Stimulated activated CD8-positive, alpha-beta memory T cell treated with anti-CD3 and anti-CD28 coated beads, Interleukin-12 subunit alpha, Interleukin-12 subunit beta, amount 100 ng/mL, for 24 hours (primary cell): ENCODE measurements at regions not wholly inside any gene's neighbourhood (a gene's known extent, or its start where the extent isn't known, plus 50 kb on each side); places are given as distances from the start of the nearest gene placed in this dataset.
"Not testable (repeated sequence)": the region's sequence is repeated elsewhere in the genome, so short reads cannot be mapped to it uniquely, and the experiment has no call there.

Experiments used
- DNase-seq: peaks from one replicate; pipeline ENCODE4 v3.0.0-alpha.2; 2020; ENCODE audit errors: extremely low read depth

DNA sequence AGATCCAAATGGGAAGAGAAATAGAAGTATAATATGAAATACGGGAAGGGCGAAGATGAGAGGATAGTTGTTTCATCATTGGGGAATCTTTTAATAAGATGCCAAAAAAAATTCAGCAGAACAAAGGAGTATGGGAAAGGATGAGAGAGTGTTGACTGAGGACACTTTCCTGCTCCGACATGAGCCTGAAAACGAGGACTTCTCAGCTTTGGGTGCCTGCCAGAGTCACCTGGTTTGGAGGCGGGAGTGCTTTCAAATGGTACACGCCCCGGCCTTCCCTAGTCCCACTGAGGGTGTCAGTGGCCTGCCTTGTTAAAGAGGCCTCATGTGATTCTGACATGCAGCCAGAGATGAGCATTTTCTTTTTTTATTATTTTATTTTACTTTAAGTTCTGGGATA is 250.9 kb downstream of the ANKRD60 start:
- DNase-seq = no peak

DNA sequence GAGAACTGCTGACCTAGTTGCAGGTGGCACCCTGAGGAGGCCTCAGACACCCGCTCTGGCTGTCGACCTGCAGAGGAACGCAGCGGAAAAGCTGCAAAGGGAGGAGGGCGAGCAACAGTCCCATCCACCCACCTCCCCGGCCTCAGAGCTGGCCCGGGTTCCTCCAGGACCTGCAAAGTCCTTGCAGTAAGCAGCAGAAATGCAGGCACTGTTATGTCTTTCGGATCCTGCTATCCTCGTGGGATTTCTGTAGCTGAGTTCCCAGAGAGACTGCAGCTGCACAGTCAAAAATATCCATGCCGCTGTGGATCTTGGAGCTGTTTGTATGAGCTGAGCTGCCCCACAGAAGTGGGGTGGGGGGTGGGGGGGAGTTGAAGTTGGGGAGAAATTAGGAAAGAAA is 251.3 kb downstream of the ANKRD60 start:
- no peak for DNase-seq

DNA sequence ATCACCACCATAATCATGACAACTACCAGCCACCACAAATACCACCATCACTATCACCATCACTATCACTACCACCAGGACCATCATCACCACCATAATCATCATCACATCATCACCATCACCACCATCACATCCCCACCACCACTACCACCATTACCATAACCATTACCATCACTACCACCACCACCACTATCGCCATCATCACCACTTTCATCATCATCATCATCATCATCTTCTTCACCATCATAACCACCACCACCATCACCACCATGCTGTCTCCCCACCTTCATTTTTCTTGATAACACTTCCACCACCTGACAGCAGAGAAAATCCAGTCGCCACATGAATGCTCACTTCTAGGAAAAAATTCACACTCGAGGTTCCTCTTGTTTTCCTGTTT is 253.6 kb downstream of the ANKRD60 start:
- no peak for DNase-seq

DNA sequence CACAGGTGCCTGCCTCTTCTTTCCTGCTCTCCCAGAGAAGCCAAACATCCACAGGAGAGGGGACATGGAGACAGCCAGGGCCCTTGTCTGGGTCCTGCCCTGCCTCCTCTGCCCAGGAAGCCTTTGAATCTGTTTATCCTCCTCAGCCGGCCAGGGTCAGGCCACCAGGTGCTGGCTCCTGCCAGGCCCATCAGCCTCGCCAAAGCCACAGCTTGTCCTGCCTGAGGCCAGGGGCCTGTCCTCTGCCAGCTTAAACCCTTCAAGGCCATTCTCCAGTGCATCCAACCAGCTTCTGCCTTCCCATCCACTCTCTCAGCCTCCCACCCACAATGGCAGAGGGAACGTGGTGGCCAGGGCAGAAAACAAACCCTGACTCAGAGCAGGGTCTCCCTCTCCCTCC is 254.6 kb downstream of the ANKRD60 start:
- no peak for DNase-seq

DNA sequence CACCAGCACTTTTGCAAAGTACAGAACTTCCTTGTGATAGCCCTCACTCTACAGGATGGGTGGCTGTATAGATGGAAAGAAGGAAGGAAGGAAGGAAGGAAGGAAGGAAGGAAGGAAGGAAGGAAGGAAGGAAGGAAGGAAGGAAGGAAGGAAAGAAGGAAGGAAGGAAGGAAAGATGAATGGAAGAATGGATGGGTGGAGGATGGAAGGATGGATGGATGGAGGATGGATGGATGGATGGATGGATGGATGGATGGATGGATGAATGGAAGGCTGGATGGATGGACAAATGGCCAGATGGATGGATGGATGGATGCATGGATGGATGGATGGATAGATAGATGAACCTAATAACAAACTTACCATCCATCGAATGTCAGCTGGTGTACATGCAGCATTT is 256.9 kb downstream of the ANKRD60 start:
- not testable (repeated sequence) for DNase-seq

DNA sequence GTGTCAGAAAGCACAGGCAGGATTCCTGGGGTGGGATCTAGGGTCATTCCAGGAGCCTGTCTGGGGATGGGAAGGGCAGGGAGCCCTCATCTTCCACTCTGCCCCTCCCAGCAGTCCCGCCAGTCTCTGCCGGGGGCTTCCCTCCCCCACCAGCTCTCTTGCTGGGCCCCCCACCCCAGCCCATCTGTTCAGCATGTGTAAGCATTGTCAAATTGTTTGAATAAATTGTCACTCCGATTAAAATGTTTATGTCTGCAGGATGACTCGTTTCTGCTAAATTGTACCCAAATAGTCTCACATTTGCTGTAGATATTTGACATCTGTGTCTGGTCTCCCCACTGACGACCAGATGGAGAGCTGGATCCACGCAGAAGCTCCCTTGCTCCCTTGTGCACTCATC is 257.6 kb downstream of the ANKRD60 start:
- no peak for DNase-seq

DNA sequence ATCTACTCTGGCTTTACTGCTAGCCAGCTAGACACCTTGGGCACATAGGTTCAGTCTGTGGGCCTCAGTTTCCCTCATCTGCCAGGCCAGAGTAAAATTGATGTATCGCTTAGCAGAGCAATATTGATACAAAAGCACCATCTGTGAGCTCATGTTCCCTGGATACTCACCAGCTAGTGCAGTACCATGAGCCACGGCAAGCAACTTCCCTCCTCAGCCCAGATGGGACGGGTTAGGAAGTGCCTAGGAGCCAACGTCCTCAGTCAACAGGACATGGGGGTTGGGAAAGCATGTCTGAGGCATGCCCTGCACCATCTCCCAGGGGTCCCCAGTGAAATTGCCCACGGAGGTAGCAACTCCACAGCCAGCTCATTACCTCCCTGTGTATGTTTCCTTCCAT is 258.3 kb downstream of the ANKRD60 start:
- no peak for DNase-seq

DNA sequence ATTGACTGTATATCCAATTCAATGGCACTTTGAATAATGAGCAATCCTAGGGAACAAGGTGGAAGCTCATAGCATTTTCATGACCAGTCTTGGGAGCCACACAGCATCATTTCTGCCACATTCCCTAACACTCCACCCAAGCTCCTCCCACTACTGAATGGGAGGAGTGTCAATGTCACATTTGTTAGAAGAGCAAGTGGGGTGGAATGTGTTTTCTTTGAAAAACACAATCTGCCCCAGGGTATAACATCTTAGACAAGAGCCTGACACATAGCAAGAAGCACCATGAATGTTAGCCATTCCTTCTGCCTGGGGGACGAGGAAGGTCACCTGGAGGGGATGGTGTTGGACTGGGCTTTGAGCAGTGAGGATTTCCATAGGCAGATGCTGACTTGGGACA is 258.3 kb upstream of the PMEPA1 start:
- DNase-seq = no peak

DNA sequence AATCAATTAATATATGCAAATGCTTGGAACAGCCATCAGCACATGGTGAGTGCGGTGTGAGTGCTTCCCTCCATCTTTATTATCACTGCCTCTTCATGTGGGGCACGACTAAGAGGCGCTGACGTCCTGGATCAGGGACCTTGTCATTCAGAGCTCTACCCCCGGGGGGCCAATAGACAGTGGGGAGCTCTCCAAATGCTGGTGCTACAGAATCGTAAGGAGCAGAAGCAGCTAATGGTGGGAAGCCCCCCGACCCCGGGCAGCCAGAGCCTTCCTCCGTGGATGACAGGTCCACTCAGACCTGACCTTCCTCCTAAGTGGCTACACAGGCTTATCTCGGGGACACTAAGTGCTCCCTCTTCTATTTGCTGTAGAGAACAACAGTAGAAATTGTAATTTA is 257.5 kb upstream of the PMEPA1 start:
- no peak for DNase-seq

DNA sequence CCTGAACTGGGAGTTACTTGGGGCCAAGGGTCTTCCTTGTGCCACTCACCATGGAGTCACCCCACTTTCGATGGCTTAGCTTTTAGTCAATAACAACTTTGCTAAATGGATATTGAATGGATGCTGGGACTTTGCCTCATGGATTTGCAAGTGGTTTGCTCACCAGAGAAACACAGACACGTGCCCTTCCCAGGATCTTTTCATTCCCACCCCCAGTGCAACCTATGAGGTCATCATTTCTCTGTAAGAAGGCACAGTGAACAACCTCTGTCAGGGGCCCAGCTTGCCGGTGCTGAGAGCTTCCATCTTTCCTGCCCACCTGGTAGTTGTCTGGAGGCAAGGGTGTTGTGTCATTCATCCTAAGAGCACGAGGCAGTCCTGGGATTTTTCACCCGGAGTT is 256.8 kb upstream of the PMEPA1 start:
- DNase-seq = no peak

DNA sequence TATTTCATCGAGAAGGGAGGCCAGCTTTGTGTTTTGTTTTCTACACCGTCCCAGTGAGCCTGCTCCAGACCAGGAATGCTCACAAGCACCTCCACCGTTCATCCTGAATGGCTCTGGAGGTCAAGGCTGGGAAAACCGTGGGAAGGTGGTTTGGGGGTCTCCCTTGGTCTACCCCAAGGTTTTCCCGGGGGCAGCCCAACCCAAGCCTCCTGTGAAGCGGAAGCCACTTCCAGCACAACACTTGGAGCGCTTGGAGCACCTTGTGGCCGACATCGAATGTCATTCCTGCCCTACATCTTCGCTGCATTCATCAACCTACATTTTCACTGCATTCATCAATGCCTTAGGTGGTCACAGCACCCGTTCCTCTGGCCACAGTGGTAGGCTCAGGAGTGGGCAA is 255.6 kb upstream of the PMEPA1 start:
- no peak for DNase-seq

DNA sequence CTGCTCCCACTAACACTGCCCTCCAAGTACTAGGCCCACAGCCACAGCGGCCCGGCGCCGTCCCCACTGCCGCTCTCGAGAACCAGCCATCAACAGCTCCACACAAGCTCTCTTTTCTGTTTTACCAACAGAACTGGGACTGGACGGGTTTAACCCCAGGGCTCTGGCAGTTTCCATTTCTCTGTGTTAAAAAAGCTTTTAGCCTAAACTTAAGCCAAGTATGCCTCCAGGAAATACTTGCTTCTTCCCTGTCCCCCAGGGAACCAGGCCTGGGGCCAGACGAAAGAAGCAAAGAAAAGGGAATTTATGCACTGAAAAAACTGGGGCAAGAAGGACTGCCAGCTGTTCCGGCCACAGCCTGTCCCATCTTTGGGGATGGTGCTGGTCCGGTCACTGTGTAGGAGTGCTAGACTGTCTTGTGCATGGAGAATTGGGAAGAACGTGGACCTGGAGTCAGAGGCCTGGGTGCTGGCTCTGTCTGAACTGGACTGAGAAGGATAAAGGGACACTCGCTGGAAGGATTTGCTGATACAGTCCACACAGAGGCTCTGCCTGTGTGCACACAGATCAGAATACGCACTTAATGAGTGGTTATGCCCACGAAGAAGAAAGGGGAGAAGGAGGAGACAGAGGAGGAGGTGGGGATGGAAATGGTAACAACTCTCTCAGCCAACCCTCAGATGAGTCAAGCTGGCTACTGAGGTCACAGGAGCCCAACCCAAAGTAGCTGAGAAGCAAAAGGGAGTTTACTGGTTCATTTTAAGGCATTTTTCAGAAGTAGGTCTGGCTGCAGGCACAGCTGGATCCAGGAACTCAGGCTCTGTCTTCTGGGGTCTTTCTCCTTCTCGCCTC is 254.4 kb upstream of the PMEPA1 start:
- no peak for DNase-seq

DNA sequence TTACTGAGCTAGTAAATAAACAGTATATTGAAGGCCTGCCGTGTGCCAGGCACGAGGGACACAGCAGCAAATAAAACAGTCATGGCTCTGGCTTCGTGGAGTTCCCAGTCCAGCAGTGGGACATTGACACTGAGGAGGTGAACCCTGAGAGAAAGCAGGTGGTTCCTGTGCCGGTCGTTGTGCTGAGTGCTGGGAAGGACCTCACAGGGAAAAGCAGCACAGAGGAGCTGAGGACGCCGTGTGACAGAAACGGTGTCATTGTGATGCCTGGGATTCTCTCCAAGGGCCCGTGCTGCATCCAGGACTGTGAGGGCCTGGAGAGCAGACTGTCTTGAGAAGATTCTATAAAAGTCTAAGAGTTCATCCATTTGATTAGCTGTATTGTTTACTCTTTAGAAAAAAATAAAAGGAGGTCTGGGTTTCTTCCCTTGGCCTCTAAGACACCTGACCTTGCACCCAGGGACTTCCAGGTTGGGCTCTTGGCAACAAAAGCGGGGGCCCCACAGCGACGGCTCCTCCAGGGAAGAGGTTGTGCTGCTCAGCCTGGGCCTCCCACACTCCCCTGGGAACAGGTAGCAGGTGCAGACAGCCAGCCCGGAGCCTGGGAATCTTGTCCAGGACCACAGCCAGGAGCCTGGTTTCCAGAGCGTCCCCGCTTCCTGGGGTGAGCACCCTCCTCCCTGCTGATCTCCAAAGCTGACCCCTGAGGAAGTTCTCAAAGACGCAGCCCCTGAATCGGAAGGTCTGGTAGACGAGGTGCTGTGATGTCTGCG is 251.2 kb upstream of the PMEPA1 start:
- no peak for DNase-seq

DNA sequence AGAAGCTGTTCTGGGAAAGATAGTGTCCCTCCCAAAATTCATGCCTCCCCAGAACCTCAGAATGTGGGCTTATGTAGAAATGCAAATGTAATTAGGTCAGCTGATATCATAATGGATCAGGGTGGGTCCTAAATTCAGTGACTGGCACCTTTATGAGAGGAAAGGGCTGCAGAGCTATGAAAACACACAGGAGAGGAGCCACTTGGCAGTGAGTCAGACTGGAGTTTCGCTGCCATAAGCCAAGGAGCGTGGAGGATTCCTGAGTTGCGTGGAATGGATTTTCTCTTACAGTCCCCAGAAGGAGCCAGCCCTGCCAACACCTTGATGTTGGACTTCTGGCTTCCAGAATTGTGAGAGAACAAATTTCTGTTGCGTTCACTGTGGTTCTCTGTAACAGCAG is 249.8 kb upstream of the PMEPA1 start:
- DNase-seq = no peak

DNA sequence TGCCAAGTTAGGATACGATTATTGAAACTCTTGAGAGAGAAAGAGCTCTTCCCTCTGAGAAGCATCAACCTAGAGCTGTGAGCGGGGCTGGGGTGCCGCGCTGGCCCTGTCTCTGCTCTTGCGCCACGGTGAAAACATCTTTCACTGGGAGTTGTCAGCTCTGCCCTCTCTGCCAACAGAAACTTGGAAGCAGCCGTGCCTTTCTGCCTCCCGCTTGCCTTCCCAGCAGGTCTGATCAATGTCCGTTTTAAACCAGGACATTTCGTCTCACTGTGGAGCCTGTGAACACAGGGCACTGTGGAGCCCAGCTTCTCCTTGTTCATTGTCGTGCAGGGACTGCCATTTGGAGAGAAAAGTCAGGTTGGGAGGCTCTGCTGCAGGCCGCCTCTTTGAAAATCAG is 249.2 kb upstream of the PMEPA1 start:
- no peak for DNase-seq

DNA sequence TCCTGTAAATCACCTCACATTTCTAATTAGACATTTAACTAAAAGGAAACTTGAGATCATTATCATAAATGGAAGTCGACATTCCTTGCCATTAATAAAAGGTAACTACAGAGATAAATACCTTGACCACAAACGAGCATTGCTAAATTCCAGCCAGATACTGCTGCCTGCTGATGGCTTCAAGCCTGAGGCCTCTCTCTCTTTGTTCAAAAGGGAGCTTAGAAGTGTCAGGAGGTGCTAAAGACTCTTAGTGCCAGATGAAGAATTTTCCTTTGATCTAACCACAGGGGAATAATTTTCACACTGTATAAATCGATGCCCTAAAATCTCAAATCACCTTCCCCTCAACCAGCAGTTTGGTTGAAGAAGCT is 248.2 kb upstream of the PMEPA1 start:
- no peak for DNase-seq

DNA sequence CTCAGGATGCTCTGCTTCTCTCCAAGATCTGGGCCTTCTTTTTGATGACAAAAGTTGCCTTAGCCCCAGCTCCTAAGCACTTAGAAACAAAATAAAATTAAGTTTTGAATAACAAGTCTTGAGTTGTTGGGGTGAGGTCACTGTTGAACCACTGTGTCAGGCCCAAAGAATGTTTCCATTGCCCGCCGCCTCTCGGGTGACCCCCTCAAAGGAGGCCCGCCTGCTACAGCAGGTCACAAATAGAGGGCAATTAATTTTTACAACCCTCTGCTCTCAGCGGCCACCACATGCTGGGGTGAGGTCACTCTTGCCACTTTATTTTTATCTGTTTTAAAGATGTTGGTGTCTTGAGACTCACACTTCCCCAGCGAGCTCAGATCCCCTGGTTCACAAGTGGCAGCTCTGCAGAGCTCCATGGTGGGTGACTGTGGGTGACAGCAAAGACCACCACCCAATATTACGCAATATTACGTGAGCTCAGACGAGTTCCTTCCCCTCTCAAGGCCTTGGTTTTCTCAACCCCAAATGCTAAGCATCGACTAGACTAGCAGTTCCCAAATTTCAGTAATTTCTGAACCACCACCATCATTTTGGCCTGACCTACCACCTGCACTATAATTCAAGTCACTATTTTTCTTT is 247.7 kb upstream of the PMEPA1 start:
- no peak for DNase-seq

DNA sequence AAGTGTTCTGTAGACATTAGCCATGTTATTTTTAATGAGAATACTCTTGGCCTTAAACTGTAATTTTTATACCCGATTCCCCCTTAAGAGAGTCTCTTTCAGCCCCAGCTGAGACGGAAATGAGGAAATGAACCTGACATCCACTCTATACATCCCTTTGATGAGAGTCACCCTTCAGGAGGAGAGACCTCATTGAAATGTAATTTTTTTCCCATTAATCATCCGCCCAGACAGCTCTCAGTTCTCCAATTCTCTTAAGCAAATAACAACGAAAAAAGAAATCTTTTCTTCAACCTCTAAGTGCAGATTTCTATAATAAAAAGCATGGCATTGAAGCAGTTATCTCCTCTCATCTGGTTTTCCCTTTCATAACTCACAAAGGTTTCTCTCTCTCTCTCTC is 243.8 kb upstream of the PMEPA1 start:
- no peak for DNase-seq

DNA sequence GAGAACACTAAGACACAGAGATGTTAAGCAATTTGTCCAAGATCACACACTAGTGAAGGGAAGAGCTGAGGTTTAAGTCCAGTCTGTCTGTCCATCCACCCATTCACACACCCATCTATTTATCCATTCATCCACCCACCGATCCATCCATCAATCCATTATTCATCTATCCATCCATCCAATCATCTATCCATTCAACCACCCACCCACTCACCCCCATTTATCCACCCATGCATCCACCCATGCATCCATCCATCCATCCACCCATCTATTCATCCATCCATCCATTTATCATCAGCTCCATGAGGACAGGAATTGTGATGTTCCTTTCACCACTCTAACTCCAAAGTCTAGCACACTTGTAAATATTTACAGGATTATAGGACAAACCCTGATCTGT is 242.3 kb upstream of the PMEPA1 start:
- no peak for DNase-seq

DNA sequence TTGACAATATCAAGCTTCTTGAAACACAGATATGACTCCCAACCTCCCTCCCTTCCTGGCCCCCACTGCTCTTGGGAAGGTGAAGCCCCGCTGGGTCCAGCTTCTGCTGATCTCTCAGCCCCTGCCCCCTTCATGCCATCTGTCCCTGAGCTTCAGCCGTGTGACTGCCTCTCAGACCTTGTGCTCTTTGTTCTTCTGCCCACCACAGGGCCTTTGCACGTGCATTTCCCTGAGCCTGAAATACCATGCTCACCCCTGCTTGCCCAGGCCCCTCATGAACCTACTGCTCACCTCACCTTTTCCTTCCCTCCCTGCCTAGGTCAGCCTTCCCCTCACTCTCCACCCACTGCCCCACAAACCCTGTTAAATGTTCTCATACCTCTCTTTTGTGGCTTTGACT is 241.7 kb upstream of the PMEPA1 start:
- no peak for DNase-seq

DNA sequence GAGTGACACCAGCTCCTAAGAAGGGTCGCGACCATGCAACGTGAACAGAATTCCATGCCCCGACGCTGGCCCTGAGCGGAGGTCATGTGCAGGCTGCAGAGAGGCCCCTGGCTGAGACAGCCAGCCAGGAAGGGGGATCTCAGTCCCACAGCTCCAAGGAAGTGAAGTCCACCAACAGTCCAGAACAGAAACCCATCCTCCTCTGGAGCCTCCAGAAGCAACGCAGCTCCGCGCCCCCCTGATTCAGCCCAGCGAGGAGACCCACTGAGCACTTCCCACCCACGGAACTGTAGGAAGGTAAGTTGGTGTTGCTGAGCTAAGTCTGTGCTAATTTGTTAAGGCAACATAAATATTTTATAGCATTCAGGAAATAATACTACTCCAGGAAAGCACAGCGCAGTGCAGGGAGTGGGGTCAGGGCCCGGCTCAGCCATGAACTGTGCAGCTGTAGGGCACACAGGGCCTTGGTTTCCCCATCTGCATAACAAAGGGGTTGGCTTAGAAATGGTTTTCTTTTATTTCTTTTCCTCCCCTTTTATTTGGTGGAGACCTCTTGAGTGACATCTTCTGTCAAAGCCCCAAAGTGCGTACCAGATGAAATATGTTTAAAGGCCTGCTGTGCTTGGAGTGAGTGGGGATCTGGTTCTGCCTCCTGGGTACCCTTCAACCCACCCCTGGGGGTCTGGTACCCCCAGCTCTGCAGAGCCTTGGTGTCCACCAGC is 241.1 kb upstream of the PMEPA1 start:
- no peak for DNase-seq
